HL-60 (cell line): ENCODE measurements at regions not wholly inside any gene's neighbourhood (a gene's known extent, or its start where the extent isn't known, plus 50 kb on each side); places are given as distances from the start of the nearest gene placed in this dataset.

Experiments used
- GABPA ChIP-seq: IDR thresholded peaks from 2 replicates; pipeline ENCODE4 v1.6.1; 2012; ENCODE audit warnings: low read depth
- POLR2AphosphoS5 ChIP-seq: IDR thresholded peaks from 2 replicates; pipeline ENCODE4 v1.6.1; 2012; ENCODE audit warnings: low read depth
- SPI1 ChIP-seq: IDR thresholded peaks from 2 replicates; pipeline ENCODE4 v1.6.1; 2012; ENCODE audit warnings: low read depth, mild to moderate bottlenecking, borderline replicate concordance
- TF ChIP-seq, protein P1 (sequence below): IDR thresholded peaks from one replicate; pipeline ENCODE4 v1.5.1; 2011; ENCODE audit warnings: low read length, control low read depth, inconsistent platforms; ENCODE audit not compliant: insufficient read depth
- TF ChIP-seq, protein P2 (sequence below): IDR thresholded peaks from 2 replicates; pipeline ENCODE4 v1.6.1; 2012; ENCODE audit warnings: low read depth; ENCODE audit not compliant: insufficient replicate concordance

DNA sequence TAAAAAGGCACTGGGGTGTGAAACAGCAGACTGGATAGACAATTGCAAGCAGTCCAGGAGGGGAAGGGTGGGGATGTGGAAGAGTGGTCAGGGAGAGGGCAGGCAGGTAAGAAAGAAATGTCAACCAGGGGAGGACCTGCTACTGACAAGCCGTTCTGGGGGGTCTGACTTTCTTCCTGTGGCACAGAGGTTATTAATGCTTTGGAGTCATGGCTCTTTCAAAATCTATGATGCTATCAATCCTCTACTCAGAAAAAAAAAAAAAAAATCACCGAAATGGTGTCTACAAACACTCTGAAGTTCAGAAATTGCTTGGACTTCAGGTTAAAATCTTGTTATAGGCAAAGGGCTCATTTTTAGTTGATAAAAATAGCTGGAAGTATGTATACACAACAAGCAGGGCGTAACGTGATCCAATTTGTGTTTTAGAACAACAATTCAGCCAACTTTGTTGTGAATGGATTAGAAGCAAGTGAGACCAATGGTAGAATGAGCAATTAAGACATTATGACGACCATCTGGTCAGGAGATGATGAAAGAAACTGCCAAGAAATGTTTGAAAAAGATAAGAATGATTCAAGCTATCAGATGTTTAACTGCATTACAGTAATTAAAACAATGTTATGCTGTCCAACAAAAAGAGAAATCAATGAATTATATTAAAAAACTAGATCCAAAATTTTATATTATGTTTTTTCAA, 255.2 kb downstream of the DEPDC1B start:
- TF ChIP-seq POLR2AphosphoS5 = no peak
- TF ChIP-seq, protein P1, sequence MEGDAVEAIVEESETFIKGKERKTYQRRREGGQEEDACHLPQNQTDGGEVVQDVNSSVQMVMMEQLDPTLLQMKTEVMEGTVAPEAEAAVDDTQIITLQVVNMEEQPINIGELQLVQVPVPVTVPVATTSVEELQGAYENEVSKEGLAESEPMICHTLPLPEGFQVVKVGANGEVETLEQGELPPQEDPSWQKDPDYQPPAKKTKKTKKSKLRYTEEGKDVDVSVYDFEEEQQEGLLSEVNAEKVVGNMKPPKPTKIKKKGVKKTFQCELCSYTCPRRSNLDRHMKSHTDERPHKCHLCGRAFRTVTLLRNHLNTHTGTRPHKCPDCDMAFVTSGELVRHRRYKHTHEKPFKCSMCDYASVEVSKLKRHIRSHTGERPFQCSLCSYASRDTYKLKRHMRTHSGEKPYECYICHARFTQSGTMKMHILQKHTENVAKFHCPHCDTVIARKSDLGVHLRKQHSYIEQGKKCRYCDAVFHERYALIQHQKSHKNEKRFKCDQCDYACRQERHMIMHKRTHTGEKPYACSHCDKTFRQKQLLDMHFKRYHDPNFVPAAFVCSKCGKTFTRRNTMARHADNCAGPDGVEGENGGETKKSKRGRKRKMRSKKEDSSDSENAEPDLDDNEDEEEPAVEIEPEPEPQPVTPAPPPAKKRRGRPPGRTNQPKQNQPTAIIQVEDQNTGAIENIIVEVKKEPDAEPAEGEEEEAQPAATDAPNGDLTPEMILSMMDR = no peak
- TF ChIP-seq, protein P2, sequence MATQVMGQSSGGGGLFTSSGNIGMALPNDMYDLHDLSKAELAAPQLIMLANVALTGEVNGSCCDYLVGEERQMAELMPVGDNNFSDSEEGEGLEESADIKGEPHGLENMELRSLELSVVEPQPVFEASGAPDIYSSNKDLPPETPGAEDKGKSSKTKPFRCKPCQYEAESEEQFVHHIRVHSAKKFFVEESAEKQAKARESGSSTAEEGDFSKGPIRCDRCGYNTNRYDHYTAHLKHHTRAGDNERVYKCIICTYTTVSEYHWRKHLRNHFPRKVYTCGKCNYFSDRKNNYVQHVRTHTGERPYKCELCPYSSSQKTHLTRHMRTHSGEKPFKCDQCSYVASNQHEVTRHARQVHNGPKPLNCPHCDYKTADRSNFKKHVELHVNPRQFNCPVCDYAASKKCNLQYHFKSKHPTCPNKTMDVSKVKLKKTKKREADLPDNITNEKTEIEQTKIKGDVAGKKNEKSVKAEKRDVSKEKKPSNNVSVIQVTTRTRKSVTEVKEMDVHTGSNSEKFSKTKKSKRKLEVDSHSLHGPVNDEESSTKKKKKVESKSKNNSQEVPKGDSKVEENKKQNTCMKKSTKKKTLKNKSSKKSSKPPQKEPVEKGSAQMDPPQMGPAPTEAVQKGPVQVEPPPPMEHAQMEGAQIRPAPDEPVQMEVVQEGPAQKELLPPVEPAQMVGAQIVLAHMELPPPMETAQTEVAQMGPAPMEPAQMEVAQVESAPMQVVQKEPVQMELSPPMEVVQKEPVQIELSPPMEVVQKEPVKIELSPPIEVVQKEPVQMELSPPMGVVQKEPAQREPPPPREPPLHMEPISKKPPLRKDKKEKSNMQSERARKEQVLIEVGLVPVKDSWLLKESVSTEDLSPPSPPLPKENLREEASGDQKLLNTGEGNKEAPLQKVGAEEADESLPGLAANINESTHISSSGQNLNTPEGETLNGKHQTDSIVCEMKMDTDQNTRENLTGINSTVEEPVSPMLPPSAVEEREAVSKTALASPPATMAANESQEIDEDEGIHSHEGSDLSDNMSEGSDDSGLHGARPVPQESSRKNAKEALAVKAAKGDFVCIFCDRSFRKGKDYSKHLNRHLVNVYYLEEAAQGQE = no peak
- TF ChIP-seq GABPA = no peak
- no peak for TF ChIP-seq SPI1
